Activated B cell treated with CpG ODN at 0.5 μM for 24 hours (primary cell): ENCODE measurements at regions not wholly inside any gene's neighbourhood (a gene's known extent, or its start where the extent isn't known, plus 50 kb on each side); places are given as distances from the start of the nearest gene placed in this dataset.

Experiments
- ATAC-seq: fragments of 200-7000 bp; cut with Tn5 transposase; one replicate; pipeline ENCODE4 v1.10.0; 2021; ENCODE audit warnings: low read depth, mild to moderate bottlenecking, moderate library complexity
- CTCF ChIA-PET: fragments of 350-600 bp; sonication (Branson Sonifier 250); formaldehyde crosslinking; loops from one replicate; lab custom pipeline; 2021; ENCODE audit warnings: antibody characterized with exemption; lab: Charles Lee
- POLR2A ChIA-PET: fragments of 350-600 bp; sonication (Branson Sonifier 250); formaldehyde crosslinking; loops from one replicate; lab custom pipeline; 2021; ENCODE audit warnings: antibody characterized with exemption; lab: Charles Lee
- DNase-seq: peaks from one replicate; pipeline ENCODE4 v3.0.0; 2022
- H3K27ac Mint-ChIP-seq: one replicate; pipeline ENCODE4 v1.8.0; 2020; ENCODE audit warnings: mixed read lengths
- H3K27me3 Mint-ChIP-seq: one replicate; pipeline ENCODE4 v1.8.0; 2021; ENCODE audit warnings: mixed read lengths
- H3K36me3 Mint-ChIP-seq: one replicate; pipeline ENCODE4 v1.8.0; 2021; ENCODE audit warnings: low read depth, mixed read lengths
- H3K4me1 Mint-ChIP-seq: one replicate; pipeline ENCODE4 v1.8.0; 2021; ENCODE audit warnings: mixed read lengths
- H3K4me3 Mint-ChIP-seq: one replicate; pipeline ENCODE4 v1.8.0; 2020; ENCODE audit warnings: mild to moderate bottlenecking, mixed read lengths
- H3K9me3 Mint-ChIP-seq: one replicate; pipeline ENCODE4 v1.8.0; 2020; ENCODE audit warnings: mixed read lengths
- CTCF ChIP-seq: fragments of 200-600 bp; IDR thresholded peaks from one replicate; pipeline ENCODE4 v1.8.0; 2022; ENCODE audit warnings: antibody characterized with exemption, mild to moderate bottlenecking
- intact Hi-C: fragments of 100-400 bp; cut with micrococcal nuclease; formaldehyde crosslinking; loops from one replicate; pipeline ENCODE4 v1.15.1; 2024

- no peak for TF ChIP-seq CTCF
- Mint-ChIP-seq H3K27me3 (no peaks in the 10 kb centered on the region), H3K27ac (no peak overlapping the region), H3K4me1 (no peaks in the 10 kb centered on the region), H3K36me3 (no peaks in the 10 kb centered on the region), H3K4me3 (no peak overlapping the region), H3K9me3 (no peaks in the 10 kb centered on the region)
- CTCF ChIA-PET, result no interaction called here
- POLR2A ChIA-PET, result no interaction called here
- DNase-seq (no peak), ATAC-seq (no peak)
- intact Hi-C loops, result no loop called here
These were observed 149.8 kb upstream of the ABI3BP start for GRCh38 chr3:101143012-101143411.

GRCh38 chr3:101142160-101142559, 148.9 kb upstream of the ABI3BP start:
- H3K4me3 Mint-ChIP-seq, result no peak overlapping the region
- no peaks in the 10 kb centered on the region for H3K36me3 Mint-ChIP-seq
- intact Hi-C loops, result no loop called here
- ATAC-seq (no peak), DNase-seq (no peak)
- TF ChIP-seq CTCF, result no peak
- H3K27me3 Mint-ChIP-seq, result no peaks in the 10 kb centered on the region
- no peak overlapping the region for H3K27ac Mint-ChIP-seq
- ChIA-PET POLR2A (no interaction called here), CTCF (no interaction called here)
- no peaks in the 10 kb centered on the region for H3K9me3 Mint-ChIP-seq
- no peaks in the 10 kb centered on the region for H3K4me1 Mint-ChIP-seq

- Mint-ChIP-seq H3K27me3 (no peaks in the 10 kb centered on the region), H3K4me3 (no peak overlapping the region), H3K9me3 (no peaks in the 10 kb centered on the region), H3K36me3 (no peaks in the 10 kb centered on the region), H3K4me1 (no peaks in the 10 kb centered on the region), H3K27ac (no peak overlapping the region)
- CTCF ChIA-PET, result no interaction called here
- no peak for ATAC-seq
- no peak for TF ChIP-seq CTCF
- intact Hi-C loops, result no loop called here
- POLR2A ChIA-PET, result no interaction called here
- no peak for DNase-seq
These were observed 147.9 kb upstream of the ABI3BP start for GRCh38 chr3:101141135-101141534.

- ChIA-PET CTCF (no interaction called here), POLR2A (no interaction called here)
- TF ChIP-seq CTCF, result no peak
- ATAC-seq (no peak), DNase-seq (no peak)
- Mint-ChIP-seq H3K9me3 (no peaks in the 10 kb centered on the region), H3K27ac (no peak overlapping the region), H3K27me3 (no peaks in the 10 kb centered on the region), H3K4me1 (peaks cover 10% of the 10 kb centered on the region), H3K4me3 (no peak overlapping the region), H3K36me3 (no peaks in the 10 kb centered on the region)
- intact Hi-C loops, result no loop called here
These were observed 145.6 kb upstream of the ABI3BP start for GRCh38 chr3:101138817-101139216.

GRCh38 chr3:101134331-101134730, 141.1 kb upstream of the ABI3BP start:
- no peak overlapping the region for H3K4me3 Mint-ChIP-seq
- no peaks in the 10 kb centered on the region for H3K36me3 Mint-ChIP-seq
- no peaks in the 10 kb centered on the region for H3K27me3 Mint-ChIP-seq
- peaks cover 16% of the 10 kb centered on the region for H3K4me1 Mint-ChIP-seq
- ChIA-PET POLR2A (no interaction called here), CTCF (no interaction called here)
- intact Hi-C loops, result no loop called here
- DNase-seq (no peak), ATAC-seq (no peak)
- H3K27ac Mint-ChIP-seq, result no peak overlapping the region
- TF ChIP-seq CTCF, result no peak
- H3K9me3 Mint-ChIP-seq, result peaks cover 11% of the 10 kb centered on the region
